H1 (cell line): ENCODE measurements at regions not wholly inside any gene's neighbourhood (a gene's known extent, or its start where the extent isn't known, plus 50 kb on each side); places are given as distances from the start of the nearest gene placed in this dataset.

Source experiments
- CTCF ChIA-PET: fragments of 300-600 bp; sonication (Branson Sonifier 250); formaldehyde crosslinking; loops from one replicate; lab custom pipeline; 2021; ENCODE audit not compliant: partially characterized antibody; lab: Charles Lee
- POLR2A ChIA-PET: fragments of 300-600 bp; sonication (Branson Sonifier 250); formaldehyde crosslinking; loops from one replicate; lab custom pipeline; 2021; ENCODE audit warnings: inconsistent platforms; ENCODE audit not compliant: partially characterized antibody; lab: Charles Lee
- DNase-seq, 2 experiments: peaks; one replicate each; pipeline versions ENCODE4 v3.0.0 to v3.0.0-alpha.2; 2010 to 2022; ENCODE audit warnings: low spot score in 2 of 2, low read depth in 1 of 2, mixed read lengths in 1 of 2
- FAIRE-seq: peaks from 2 replicates; lab custom pipeline; 2011; peaks lifted over from hg19 to GRCh38; lab: Jason Lieb, UNC
- H2AFZ ChIP-seq: 2 replicates; pipeline ENCODE4 v1.8.1; 2012; ENCODE audit warnings: low read length, inconsistent platforms
- H2AK5ac ChIP-seq: 2 replicates; pipeline ENCODE4 v1.6.1; 2013; ENCODE audit warnings: low read depth, low read length
- H2BK120ac ChIP-seq: replicated peaks from 2 replicates; pipeline ENCODE3; 2013; ENCODE audit warnings: low read depth, low read length, inconsistent platforms
- H2BK12ac ChIP-seq: 2 replicates; pipeline ENCODE4 v1.6.1; 2013; ENCODE audit warnings: low read depth, low read length
- H2BK15ac ChIP-seq: 2 replicates; pipeline ENCODE4 v1.6.1; 2013; ENCODE audit warnings: low read length
- H2BK20ac ChIP-seq: 2 replicates; pipeline ENCODE4 v1.6.1; 2013; ENCODE audit warnings: low read length
- H2BK5ac ChIP-seq: 2 replicates; pipeline ENCODE4 v1.6.1; 2013; ENCODE audit warnings: low read depth, low read length
- H3K14ac ChIP-seq: 2 replicates; pipeline ENCODE4 v1.6.1; 2013; ENCODE audit warnings: inconsistent platforms; ENCODE audit not compliant: insufficient read length
- H3K18ac ChIP-seq: 2 replicates; pipeline ENCODE4 v1.6.1; 2013; ENCODE audit warnings: low read length; ENCODE audit errors: extremely low read depth
- H3K23ac ChIP-seq: 2 replicates; pipeline ENCODE4 v1.6.1; 2013; ENCODE audit warnings: inconsistent platforms; ENCODE audit not compliant: insufficient read length
- H3K23me2 ChIP-seq: 2 replicates; pipeline ENCODE4 v1.6.1; 2013; ENCODE audit warnings: low read depth, low read length
- H3K27ac ChIP-seq: 2 replicates; pipeline ENCODE4 v1.6.1; 2011; ENCODE audit warnings: low read depth, low read length, inconsistent platforms
- H3K27me3 ChIP-seq, 4 experiments: replicated peaks in 1 of 4; 1 replicate in 1 of 4; 2 replicates in 3 of 4; pipeline versions ENCODE4 v1.6.1 to v1.8.1; 2011 to 2013; ENCODE audit warnings: low read length in 3 of 4, mild to moderate bottlenecking in 3 of 4, inconsistent platforms in 2 of 4, mixed read lengths in 2 of 4, moderate library complexity in 1 of 4; ENCODE audit not compliant: control insufficient read depth in 3 of 4, insufficient read depth in 3 of 4; ENCODE audit errors: extremely low read depth in 1 of 4
- H3K36me3 ChIP-seq, 4 experiments: 2 replicates each; pipeline versions ENCODE4 v1.6.1 to v1.8.1; 2011 to 2013; ENCODE audit warnings: mild to moderate bottlenecking in 4 of 4, low read length in 3 of 4, moderate library complexity in 2 of 4, control low read depth in 1 of 4, inconsistent platforms in 1 of 4; ENCODE audit not compliant: insufficient read depth in 4 of 4, control insufficient read depth in 2 of 4
- H3K4ac ChIP-seq: replicated peaks from 2 replicates; pipeline ENCODE3; 2013; ENCODE audit warnings: low read length, low read depth, mixed read lengths, inconsistent platforms; ENCODE audit not compliant: insufficient read length
- H3K4me1 ChIP-seq, 4 experiments: replicated peaks in 1 of 4; 1 replicate in 1 of 4; 2 replicates in 3 of 4; pipeline versions ENCODE4 v1.6.1 to v1.8.1; 2011 to 2013; ENCODE audit warnings: low read length in 3 of 4, inconsistent platforms in 2 of 4, mixed read lengths in 1 of 4; ENCODE audit not compliant: insufficient read depth in 4 of 4, control insufficient read depth in 3 of 4
- H3K4me2 ChIP-seq, 2 experiments: 2 replicates each; pipeline versions ENCODE4 v1.6.1 to v1.8.1; 2011 to 2013; ENCODE audit warnings: low read depth in 2 of 2, low read length in 2 of 2, control low read depth in 1 of 2, inconsistent platforms in 1 of 2, mild to moderate bottlenecking in 1 of 2; ENCODE audit not compliant: insufficient read depth in 1 of 2
- H3K4me3 ChIP-seq, 4 experiments: fragments of 200-600, 300-600 bp in 1 of 4; sonication (generic), shearing (Covaris generic), sonication (Bioruptor Twin) in 1 of 4; 2 replicates each; pipeline versions ENCODE4 v1.5.1 to v1.8.1; 2011 to 2016; ENCODE audit warnings: low read length in 4 of 4, low read depth in 3 of 4, control low read depth in 2 of 4, inconsistent platforms in 2 of 4, mild to moderate bottlenecking in 2 of 4, mixed read lengths in 1 of 4, moderate library complexity in 1 of 4; ENCODE audit not compliant: insufficient read depth in 2 of 4; ENCODE audit errors: extremely low read depth in 1 of 4
- H3K56ac ChIP-seq: replicated peaks from 2 replicates; pipeline ENCODE3; 2013; ENCODE audit warnings: low read depth, mild to moderate bottlenecking, mixed read lengths, low read length, inconsistent platforms; ENCODE audit not compliant: insufficient read length
- H3K79me1 ChIP-seq: 2 replicates; pipeline ENCODE4 v1.6.1; 2013; ENCODE audit warnings: low read depth, low read length, control low read depth
- H3K79me2 ChIP-seq, 2 experiments: 2 replicates each; pipeline versions ENCODE4 v1.6.1 to v1.8.1; 2012 to 2013; ENCODE audit warnings: low read length in 2 of 2, mild to moderate bottlenecking in 2 of 2, inconsistent platforms in 1 of 2; ENCODE audit not compliant: insufficient read depth in 2 of 2, control insufficient read depth in 1 of 2
- H3K9ac ChIP-seq, 4 experiments: replicated peaks in 1 of 4; 1 replicate in 1 of 4; 2 replicates in 3 of 4; pipeline versions ENCODE4 v1.6.1 to v1.8.1; 2011 to 2013; ENCODE audit warnings: low read depth in 3 of 4, low read length in 3 of 4, control low read depth in 2 of 4, mild to moderate bottlenecking in 2 of 4, moderate library complexity in 2 of 4, inconsistent platforms in 1 of 4; ENCODE audit errors: extremely low read depth in 1 of 4
- H3K9me3 ChIP-seq, 2 experiments: 2 replicates each; pipeline versions ENCODE4 v1.6.1 to v1.8.1; 2012 to 2013; ENCODE audit warnings: mild to moderate bottlenecking in 2 of 2, moderate library complexity in 2 of 2, control low read depth in 1 of 2, inconsistent platforms in 1 of 2, low read depth in 1 of 2, low read length in 1 of 2, mixed read lengths in 1 of 2; ENCODE audit not compliant: insufficient read depth in 2 of 2
- H4K20me1 ChIP-seq, 2 experiments: replicated peaks in 1 of 2; 2 replicates each; pipeline versions ENCODE3 to v1.8.1; 2011 to 2013; ENCODE audit warnings: inconsistent platforms in 2 of 2, low read length in 2 of 2, mild to moderate bottlenecking in 1 of 2; ENCODE audit not compliant: insufficient read depth in 2 of 2, control insufficient read depth in 1 of 2
- H4K5ac ChIP-seq: 2 replicates; pipeline ENCODE4 v1.6.1; 2013; ENCODE audit warnings: low read length, low read depth, mixed read lengths, inconsistent platforms; ENCODE audit not compliant: insufficient read length
- H4K8ac ChIP-seq: 2 replicates; pipeline ENCODE4 v1.8.0; 2013; ENCODE audit warnings: mild to moderate bottlenecking, moderate library complexity, low read length, inconsistent platforms; ENCODE audit not compliant: insufficient read depth; ENCODE audit errors: extremely low read depth
- H4K91ac ChIP-seq: replicated peaks from 2 replicates; pipeline ENCODE3; 2013; ENCODE audit warnings: low read length, mixed read lengths, inconsistent platforms; ENCODE audit not compliant: insufficient read length
- KDM1A ChIP-seq: fragments of 200-600, 300-600 bp; sonication (generic); IDR thresholded peaks from 2 replicates; pipeline ENCODE4 v1.7.1; 2016; ENCODE audit warnings: mild to moderate bottlenecking, low read length, borderline replicate concordance
- TEAD4 ChIP-seq: IDR thresholded peaks from 2 replicates; pipeline ENCODE4 v1.6.1; 2012; ENCODE audit warnings: low read depth, low read length, inconsistent platforms, mixed read lengths
- WGBS, 2 experiments: shearing (Covaris generic) in 1 of 2; methylation state at CpG; one replicate each; pipeline versions ENCODE4 v1.1.6 to v1.1.7; 2013 to 2015; ENCODE audit warnings: low lambda C conversion rate in 2 of 2, mixed read lengths in 2 of 2, inconsistent platforms in 1 of 2, low coverage in 1 of 2, missing lambda C conversion rate in 1 of 2; ENCODE audit not compliant: insufficient replicate concordance in 2 of 2, insufficient coverage in 1 of 2, insufficient read length in 1 of 2; ENCODE audit errors: extremely low coverage in 1 of 2, missing lambda C conversion rate in 1 of 2; 5-methylcytosine and 5-hydroxymethylcytosine counted together

DNA sequence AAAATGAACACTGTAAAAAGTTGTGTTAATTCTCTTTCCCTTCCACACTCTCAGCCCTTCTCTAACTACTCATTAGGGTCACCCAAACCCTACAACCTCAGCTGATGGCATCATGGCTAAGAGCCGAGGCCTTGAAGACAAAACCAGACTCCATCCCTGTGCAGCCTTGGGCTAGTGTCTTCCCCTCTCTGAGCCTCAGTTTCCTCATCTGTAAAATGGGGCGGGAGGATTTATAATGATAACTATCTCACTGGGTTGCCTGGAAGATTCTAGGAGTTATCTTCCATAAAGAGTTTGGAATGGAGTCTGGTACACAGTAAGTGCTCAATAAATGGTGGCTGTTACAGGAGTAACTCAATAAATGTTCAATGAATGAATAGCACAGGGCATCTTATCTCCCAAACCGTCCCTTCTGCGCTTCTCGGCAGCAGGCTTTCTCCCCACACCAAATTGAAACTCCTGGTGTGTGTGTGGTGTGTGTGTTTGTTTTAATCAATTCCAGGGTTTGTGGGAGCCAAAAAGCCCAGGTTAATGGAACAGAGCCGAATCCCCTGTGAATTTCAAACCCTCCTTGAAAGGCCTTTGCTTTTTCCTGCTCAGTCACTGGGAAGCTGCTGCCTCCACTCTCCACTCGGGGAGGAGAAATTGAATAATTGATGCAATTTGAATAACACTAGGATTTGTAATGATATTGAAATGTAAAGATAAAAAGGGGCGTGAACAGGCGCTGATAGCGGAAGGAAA, 61.2 kb upstream of the FAM222A start:
- Histone ChIP-seq H3K18ac (no peak overlapping the region), H3K4me2 (no peak overlapping the region), H3K79me1 (no peaks in the 10 kb centered on the region), H3K79me2 (no peaks in the 10 kb centered on the region), H3K27me3 (no peaks in the 10 kb centered on the region; a peak in 1 of 7 replicates), H4K5ac (no peak overlapping the region), H2AFZ (no peak overlapping the region), H4K20me1 (no peaks in the 10 kb centered on the region), H2BK12ac (no peak overlapping the region; the same call in 1 of the 2 replicates), H3K23me2 (no peaks in the 10 kb centered on the region), H2BK20ac (no peak overlapping the region), H4K8ac (no peak overlapping the region), H2BK15ac (no peak overlapping the region), H2BK120ac (no peak overlapping the region), H4K91ac (no peak overlapping the region), H3K9me3 (no peaks in the 10 kb centered on the region), H3K36me3 (no peaks in the 10 kb centered on the region), H2BK5ac (no peak overlapping the region), H3K14ac (no peak overlapping the region), H3K4me3 (no peak overlapping the region), H3K9ac (no peak overlapping the region), H3K27ac (no peak overlapping the region), H3K4ac (no peak overlapping the region), H3K56ac (no peak overlapping the region), H2AK5ac (no peak overlapping the region), H3K23ac (no peak overlapping the region), H3K4me1 (peaks cover 0 to 5% (median 0%) of the 10 kb centered on the region in 4 experiments; a peak in 1 of 7 replicates)
- CTCF ChIA-PET: no interaction called here
- TF ChIP-seq TEAD4: no peak
- no peak for TF ChIP-seq KDM1A
- no peak for FAIRE-seq
- 73 to 100% methylated on average over 2 to 10 of the region's 10 CpGs for WGBS, 2 experiments
- no peak for DNase-seq
- POLR2A ChIA-PET: no interaction called here
